22Rv1 (cell line): ENCODE measurements at regions not wholly inside any gene's neighbourhood (a gene's known extent, or its start where the extent isn't known, plus 50 kb on each side); places are given as distances from the start of the nearest gene placed in this dataset.
A peak's percentile ranks its signal among the peaks of the same experiment; 100 is the strongest.

Experiments
- H3K27ac ChIP-seq: fragments of 450-650 bp; 2 replicates; pipeline ENCODE4 v1.5.1; 2017
- ZFX ChIP-seq: fragments of 450-650 bp; IDR thresholded peaks from 2 replicates; pipeline ENCODE4 v1.6.1; 2017; ENCODE audit warnings: antibody characterized with exemption, borderline replicate concordance
- TF ChIP-seq, protein P1 (sequence below): fragments of 450-650 bp; IDR thresholded peaks from 2 replicates; pipeline ENCODE4 v1.5.1; 2017; ENCODE audit warnings: mild to moderate bottlenecking

DNA sequence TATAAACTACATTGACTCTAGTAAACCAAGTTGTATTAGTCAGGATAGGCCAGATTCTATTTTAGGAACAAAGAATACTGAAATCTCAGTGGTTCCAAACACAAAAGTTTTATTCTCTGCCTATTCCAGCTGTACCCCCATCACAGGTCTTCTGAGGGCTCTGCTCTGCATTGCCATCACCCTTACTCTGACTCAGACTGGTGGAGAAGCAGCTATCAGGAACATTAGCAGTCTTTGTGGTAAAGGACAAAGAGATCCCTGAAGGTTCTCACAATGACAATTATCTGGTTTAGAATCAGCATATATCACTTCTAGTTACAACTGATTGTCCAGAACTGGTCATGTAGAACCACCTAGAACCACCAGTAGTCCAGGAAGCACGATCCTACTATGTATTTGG lies 251.1 kb downstream of the GLUD2 start:
- TF ChIP-seq, protein P1, sequence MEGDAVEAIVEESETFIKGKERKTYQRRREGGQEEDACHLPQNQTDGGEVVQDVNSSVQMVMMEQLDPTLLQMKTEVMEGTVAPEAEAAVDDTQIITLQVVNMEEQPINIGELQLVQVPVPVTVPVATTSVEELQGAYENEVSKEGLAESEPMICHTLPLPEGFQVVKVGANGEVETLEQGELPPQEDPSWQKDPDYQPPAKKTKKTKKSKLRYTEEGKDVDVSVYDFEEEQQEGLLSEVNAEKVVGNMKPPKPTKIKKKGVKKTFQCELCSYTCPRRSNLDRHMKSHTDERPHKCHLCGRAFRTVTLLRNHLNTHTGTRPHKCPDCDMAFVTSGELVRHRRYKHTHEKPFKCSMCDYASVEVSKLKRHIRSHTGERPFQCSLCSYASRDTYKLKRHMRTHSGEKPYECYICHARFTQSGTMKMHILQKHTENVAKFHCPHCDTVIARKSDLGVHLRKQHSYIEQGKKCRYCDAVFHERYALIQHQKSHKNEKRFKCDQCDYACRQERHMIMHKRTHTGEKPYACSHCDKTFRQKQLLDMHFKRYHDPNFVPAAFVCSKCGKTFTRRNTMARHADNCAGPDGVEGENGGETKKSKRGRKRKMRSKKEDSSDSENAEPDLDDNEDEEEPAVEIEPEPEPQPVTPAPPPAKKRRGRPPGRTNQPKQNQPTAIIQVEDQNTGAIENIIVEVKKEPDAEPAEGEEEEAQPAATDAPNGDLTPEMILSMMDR: no peak
- TF ChIP-seq ZFX: no peak
- no peak overlapping the region for H3K27ac ChIP-seq

DNA sequence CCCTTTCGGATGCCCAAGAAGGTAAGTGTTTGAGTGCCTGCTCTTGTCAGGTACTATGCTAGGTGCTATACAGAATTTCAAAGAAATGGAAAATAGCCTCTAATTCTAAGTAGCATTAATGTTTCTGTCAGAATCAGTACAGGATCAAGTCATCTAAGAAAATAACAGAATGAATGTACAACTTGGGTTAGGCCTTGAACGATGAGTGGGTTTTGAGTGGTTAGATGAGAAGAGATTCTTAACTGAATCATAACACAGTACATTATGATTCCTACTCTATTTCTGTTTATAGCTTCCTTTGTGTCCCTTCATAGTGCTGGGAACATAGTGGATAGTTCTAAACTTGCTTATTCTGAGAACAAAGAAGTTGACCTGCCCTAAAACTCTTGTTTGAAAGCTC lies 253.9 kb downstream of the GLUD2 start:
- H3K27ac ChIP-seq: no peak overlapping the region
- TF ChIP-seq ZFX: no peak
- TF ChIP-seq, protein P1: no peak

DNA sequence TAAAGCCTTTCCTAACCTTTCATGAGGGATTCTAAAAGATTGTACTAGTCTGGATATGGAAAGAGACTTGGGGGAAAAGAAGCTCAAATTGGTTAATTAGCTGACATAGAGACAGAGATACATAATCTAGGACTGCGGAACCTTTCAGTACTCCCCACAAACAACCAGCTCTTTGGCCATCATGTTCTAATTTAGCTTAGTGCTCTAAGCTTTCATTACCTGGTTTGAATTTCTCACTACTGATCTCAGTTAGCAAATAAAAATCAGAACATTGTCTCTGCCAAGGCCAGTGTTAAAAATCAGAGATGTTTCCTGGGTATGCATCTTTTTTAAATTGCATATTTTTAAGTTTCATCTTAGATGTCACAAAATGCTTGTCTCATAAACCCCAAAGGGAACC lies 254.4 kb downstream of the GLUD2 start:
- TF ChIP-seq, protein P1: no peak
- TF ChIP-seq ZFX: no peak
- H3K27ac ChIP-seq: no peak overlapping the region

DNA sequence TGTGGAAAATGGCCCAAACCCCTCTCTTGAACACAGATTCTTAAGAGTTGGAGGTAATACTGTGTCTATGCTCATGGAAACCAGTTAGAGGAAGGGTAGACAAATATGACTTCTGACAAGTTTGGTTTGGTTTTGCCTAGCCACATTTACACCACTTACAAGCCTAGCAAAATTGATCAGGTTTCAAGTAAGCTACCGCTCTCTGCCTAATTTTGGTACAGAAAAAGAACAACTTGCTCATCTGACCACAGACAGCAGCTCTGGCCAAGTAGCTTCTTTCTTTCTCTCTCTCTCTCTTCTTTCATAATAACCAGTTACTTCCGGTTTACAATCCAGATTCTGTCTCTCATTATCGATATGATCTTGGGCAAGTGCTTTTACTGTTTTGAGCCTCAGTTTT lies 260.0 kb downstream of the GLUD2 start:
- H3K27ac ChIP-seq: no peak overlapping the region
- no peak for TF ChIP-seq ZFX
- TF ChIP-seq, protein P1: no peak

DNA sequence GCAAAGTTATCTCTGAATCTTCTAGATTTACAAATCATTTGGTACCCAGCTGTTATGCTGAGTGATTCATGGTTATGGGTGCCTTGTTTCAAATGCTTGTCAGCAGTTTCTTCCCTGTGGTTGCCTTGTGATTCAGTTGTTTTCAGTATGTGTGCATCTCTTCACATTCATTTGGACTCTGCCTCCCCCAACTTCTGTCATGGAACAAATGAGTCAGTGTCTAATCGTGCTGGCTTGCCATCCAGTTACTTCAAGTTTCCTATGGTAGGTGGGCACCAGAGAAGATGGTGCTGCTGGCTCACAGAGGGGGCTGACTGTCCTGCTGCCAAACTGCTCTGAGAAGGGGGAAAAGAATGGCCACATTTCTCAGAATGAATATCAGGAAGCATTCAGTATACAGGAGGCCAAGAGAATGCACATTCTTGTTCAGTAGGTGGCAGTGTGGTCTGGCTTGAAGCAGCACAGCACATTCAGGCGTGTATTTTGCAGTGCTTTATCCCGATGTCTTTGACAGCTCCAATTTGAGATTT lies 260.9 kb downstream of the GLUD2 start:
- TF ChIP-seq, protein P1: peak; percentile 61
- no peak for TF ChIP-seq ZFX
- no peak overlapping the region for H3K27ac ChIP-seq

DNA sequence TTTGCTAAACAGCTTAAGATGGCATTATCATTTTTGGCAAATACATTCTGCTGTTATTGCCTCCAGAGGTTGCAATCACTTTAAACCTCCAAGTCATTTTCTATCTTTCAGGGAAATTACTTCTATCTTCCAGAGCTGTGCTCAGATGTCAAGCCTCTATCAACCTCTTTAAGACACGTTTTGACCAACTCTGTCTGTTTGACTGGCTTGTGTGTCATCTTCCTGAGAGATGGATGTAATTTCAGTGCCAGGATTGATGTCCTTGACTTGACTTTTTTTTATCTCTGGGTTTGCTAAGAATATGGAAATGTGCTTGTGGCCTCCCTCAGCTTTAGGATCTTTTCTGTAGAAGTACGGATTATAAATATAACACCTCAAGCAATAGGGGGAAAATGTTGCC lies 263.4 kb downstream of the GLUD2 start:
- H3K27ac ChIP-seq: no peak overlapping the region
- TF ChIP-seq, protein P1: no peak
- no peak for TF ChIP-seq ZFX

DNA sequence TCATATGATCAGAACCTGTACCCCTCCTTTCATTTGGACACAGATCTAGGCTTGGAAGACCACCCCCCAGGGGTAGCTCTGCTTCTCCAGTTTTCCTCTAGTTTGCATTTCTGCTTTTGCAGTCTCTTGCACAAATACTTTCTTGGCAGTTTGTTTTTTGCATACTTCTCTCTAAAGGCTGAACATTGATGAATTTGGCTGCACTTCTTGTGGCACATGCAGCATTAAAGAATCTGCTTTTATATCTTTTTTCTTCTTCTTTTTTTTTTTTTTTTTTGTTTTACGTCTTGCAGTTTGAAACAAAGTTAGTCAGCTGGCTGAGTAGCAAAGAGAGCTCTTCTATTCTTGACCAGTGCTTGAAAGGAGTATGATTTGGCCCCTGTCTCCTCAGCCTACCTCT lies 273.0 kb downstream of the GLUD2 start:
- no peak overlapping the region for H3K27ac ChIP-seq
- no peak for TF ChIP-seq ZFX
- TF ChIP-seq, protein P1: no peak
